SK-N-SH (cell line): ENCODE measurements at regions not wholly inside any gene's neighbourhood (a gene's known extent, or its start where the extent isn't known, plus 50 kb on each side); places are given as distances from the start of the nearest gene placed in this dataset.

Source experiments
- CTCF ChIA-PET: fragments of 300-600, 350-600 bp; formaldehyde crosslinking; extraction: SDS; loops from one replicate; lab custom pipeline; 2021; lab: Yijun Ruan, JAX
- POLR2A ChIA-PET: fragments of 350-600 bp; sonication (Branson Sonifier 250); formaldehyde crosslinking; extraction: SDS; loops from one replicate; lab custom pipeline; 2020; ENCODE audit warnings: antibody characterized with exemption, inconsistent platforms; lab: Yijun Ruan, JAX
- DNase-seq: peaks from one replicate; pipeline ENCODE4 v3.0.0; 2012
- H2AFZ ChIP-seq: fragments of 200-600 bp; sonication (generic); 2 replicates; pipeline ENCODE4 v1.8.1; 2016; ENCODE audit warnings: antibody characterized with exemption, mild to moderate bottlenecking, low read depth
- H3F3A ChIP-seq: fragments of 200-600 bp; sonication (generic); replicated peaks from 2 replicates; pipeline ENCODE3; 2016; ENCODE audit warnings: antibody characterized with exemption, mild to moderate bottlenecking; ENCODE audit not compliant: insufficient read depth
- H3K27ac ChIP-seq, 2 experiments: fragments of 200-500 bp in 1 of 2; fragments of 200-600 bp in 1 of 2; sonication (Bioruptor generic) in 1 of 2; sonication (generic), shearing (Covaris generic) in 1 of 2; 2 replicates each; pipeline versions ENCODE4 v1.5.1 to v1.6.1; 2014 to 2016; ENCODE audit warnings: low read depth in 2 of 2, inconsistent platforms in 1 of 2, low read length in 1 of 2, mild to moderate bottlenecking in 1 of 2, mixed read lengths in 1 of 2
- H3K27me3 ChIP-seq: fragments of 200-600 bp; sonication (generic), shearing (Covaris generic); 2 replicates; pipeline ENCODE4 v1.6.1; 2016; ENCODE audit warnings: mixed run types; ENCODE audit not compliant: insufficient read depth
- H3K36me3 ChIP-seq, 2 experiments: fragments of 200-500 bp in 1 of 2; fragments of 200-600 bp in 1 of 2; sonication (Bioruptor generic) in 1 of 2; sonication (generic) in 1 of 2; replicated peaks in 1 of 2; 2 replicates each; pipeline versions ENCODE3 to v1.5.1; 2014 to 2016; ENCODE audit warnings: low read length in 1 of 2, mild to moderate bottlenecking in 1 of 2; ENCODE audit not compliant: insufficient read depth in 2 of 2, control insufficient read depth in 1 of 2
- H3K4me1 ChIP-seq, 2 experiments: fragments of 200-500 bp in 1 of 2; fragments of 200-600 bp in 1 of 2; sonication (Bioruptor generic) in 1 of 2; sonication (generic), shearing (Covaris generic) in 1 of 2; 2 replicates each; pipeline versions ENCODE4 v1.5.1 to v1.6.1; 2014 to 2016; ENCODE audit warnings: low read depth in 1 of 2, low read length in 1 of 2, mixed run types in 1 of 2; ENCODE audit not compliant: insufficient read depth in 2 of 2, control insufficient read depth in 1 of 2
- H3K4me2 ChIP-seq: fragments of 200-600 bp; sonication (generic), shearing (Covaris generic); 2 replicates; pipeline ENCODE4 v1.6.1; 2017; ENCODE audit warnings: mixed run types
- H3K4me3 ChIP-seq, 2 experiments: fragments of 200-500 bp in 1 of 2; fragments of 200-600 bp in 1 of 2; sonication (Bioruptor generic) in 1 of 2; sonication (generic), shearing (Covaris generic) in 1 of 2; 2 replicates each; pipeline versions ENCODE4 v1.5.1 to v1.8.1; 2014 to 2016; ENCODE audit warnings: low read depth in 2 of 2, inconsistent platforms in 1 of 2, low read length in 1 of 2, mild to moderate bottlenecking in 1 of 2, mixed read lengths in 1 of 2, moderate library complexity in 1 of 2
- H3K79me2 ChIP-seq: fragments of 200-600 bp; sonication (generic); 2 replicates; pipeline ENCODE4 v1.8.1; 2017; ENCODE audit warnings: mild to moderate bottlenecking; ENCODE audit not compliant: insufficient read depth
- H3K9ac ChIP-seq: fragments of 200-600 bp; sonication (generic); 2 replicates; pipeline ENCODE4 v1.6.1; 2017; ENCODE audit warnings: mixed run types
- H3K9me2 ChIP-seq: fragments of 200-600 bp; sonication (generic); 2 replicates; pipeline ENCODE4 v1.6.1; 2017; ENCODE audit warnings: mixed run types
- H3K9me3 ChIP-seq: fragments of 200-600 bp; sonication (generic); 2 replicates; pipeline ENCODE4 v1.6.1; 2017; ENCODE audit warnings: mixed run types, mild to moderate bottlenecking, moderate library complexity
- H4K20me1 ChIP-seq: fragments of 200-600 bp; sonication (generic); 2 replicates; pipeline ENCODE4 v1.6.1; 2017; ENCODE audit warnings: mild to moderate bottlenecking, mixed run types; ENCODE audit not compliant: insufficient read depth
- FOXJ3 ChIP-seq: sonication (generic); formaldehyde crosslinking; IDR thresholded peaks from 2 replicates; pipeline ENCODE4 v1.5.1; 2020; ENCODE audit warnings: mild to moderate bottlenecking, missing genetic modification reagents
- FOXM1 ChIP-seq: IDR thresholded peaks from 2 replicates; pipeline ENCODE4 v1.4.0; 2012; ENCODE audit warnings: low read depth, mild to moderate bottlenecking
- GABPA ChIP-seq: IDR thresholded peaks from 2 replicates; pipeline ENCODE4 v1.4.0; 2012; ENCODE audit warnings: low read depth, mild to moderate bottlenecking
- IRF3 ChIP-seq: fragments of 150-350 bp; IDR thresholded peaks from 2 replicates; pipeline ENCODE4 v1.6.1; 2016; ENCODE audit warnings: mild to moderate bottlenecking, low read depth, low read length
- PBX3 ChIP-seq: IDR thresholded peaks from 2 replicates; pipeline ENCODE4; 2012
- RAD21 ChIP-seq: IDR thresholded peaks from 2 replicates; pipeline ENCODE4 v1.6.1; 2012; ENCODE audit warnings: mild to moderate bottlenecking, low read length
- RCOR1 ChIP-seq: fragments of 150-350 bp; IDR thresholded peaks from 2 replicates; pipeline ENCODE4 v1.6.1; 2017; ENCODE audit warnings: antibody characterized with exemption, low read length
- REST ChIP-seq: IDR thresholded peaks from 2 replicates; pipeline ENCODE4 v1.6.1; 2012; ENCODE audit warnings: mild to moderate bottlenecking, low read depth, low read length, moderate library complexity
- RXRA ChIP-seq: IDR thresholded peaks from 2 replicates; pipeline ENCODE4 v1.4.0; 2012; ENCODE audit warnings: low read depth, mild to moderate bottlenecking, borderline replicate concordance
- TAF1 ChIP-seq: IDR thresholded peaks from 2 replicates; pipeline ENCODE4 v1.6.1; 2012; ENCODE audit warnings: low read depth, mild to moderate bottlenecking, low read length, moderate library complexity, borderline replicate concordance
- USF2 ChIP-seq: fragments of 150-350 bp; IDR thresholded peaks from 2 replicates; pipeline ENCODE4 v1.6.1; 2017; ENCODE audit warnings: antibody characterized with exemption, low read length, low read depth, borderline replicate concordance
- WGBS: methylation state at CpG from one replicate; pipeline ENCODE4 v1.1.6; 2017; ENCODE audit warnings: low lambda C conversion rate; 5-methylcytosine and 5-hydroxymethylcytosine counted together

- Histone ChIP-seq H3K4me3 (no peak overlapping the region), H3K79me2 (no peaks in the 10 kb centered on the region), H3K9me2 (no peaks in the 10 kb centered on the region), H3K9ac (no peak overlapping the region), H3K4me1 (peaks cover 0 to 3% of the 10 kb centered on the region in 2 experiments; a peak in 1 of 4 replicates), H3K9me3 (no peaks in the 10 kb centered on the region), H3K27me3 (peaks cover 34% of the 10 kb centered on the region; the same call in 1 of the 2 replicates), H2AFZ (no peak overlapping the region), H3F3A (no peaks in the 10 kb centered on the region), H3K36me3 (no peaks in the 10 kb centered on the region), H4K20me1 (no peaks in the 10 kb centered on the region), H3K27ac (no peak overlapping the region), H3K4me2 (no peak overlapping the region)
- ChIA-PET POLR2A (no interaction called here), CTCF (interaction anchor here (0.9 to 1.8 kb wide), 2 partner anchors 17 to 262 kb away, joined by 3 to 5 read pairs; no protein-coding TSS in a partner anchor)
- TF ChIP-seq TAF1 = no peak
- TF ChIP-seq FOXJ3 (CRISPR knock-in tag) = no peak
- no peak for TF ChIP-seq IRF3
- no peak for TF ChIP-seq PBX3
- TF ChIP-seq GABPA = no peak
- no peak for TF ChIP-seq USF2
- no peak for TF ChIP-seq RXRA
- no peak for TF ChIP-seq REST
- TF ChIP-seq FOXM1 = no peak
- no peak for TF ChIP-seq RAD21
- no peak for TF ChIP-seq RCOR1
- no peak for DNase-seq
- WGBS = 38% methylated on average over 12 of the region's 13 CpGs
Measured at GRCh38 chr2:120418174-120418787, 72.3 kb downstream of the INHBB start.
